ENCODE measurements at regions not wholly inside any gene's neighbourhood (a gene's known extent, or its start where the extent isn't known, plus 50 kb on each side); places are given as distances from the start of the nearest gene placed in this dataset.

DNA sequence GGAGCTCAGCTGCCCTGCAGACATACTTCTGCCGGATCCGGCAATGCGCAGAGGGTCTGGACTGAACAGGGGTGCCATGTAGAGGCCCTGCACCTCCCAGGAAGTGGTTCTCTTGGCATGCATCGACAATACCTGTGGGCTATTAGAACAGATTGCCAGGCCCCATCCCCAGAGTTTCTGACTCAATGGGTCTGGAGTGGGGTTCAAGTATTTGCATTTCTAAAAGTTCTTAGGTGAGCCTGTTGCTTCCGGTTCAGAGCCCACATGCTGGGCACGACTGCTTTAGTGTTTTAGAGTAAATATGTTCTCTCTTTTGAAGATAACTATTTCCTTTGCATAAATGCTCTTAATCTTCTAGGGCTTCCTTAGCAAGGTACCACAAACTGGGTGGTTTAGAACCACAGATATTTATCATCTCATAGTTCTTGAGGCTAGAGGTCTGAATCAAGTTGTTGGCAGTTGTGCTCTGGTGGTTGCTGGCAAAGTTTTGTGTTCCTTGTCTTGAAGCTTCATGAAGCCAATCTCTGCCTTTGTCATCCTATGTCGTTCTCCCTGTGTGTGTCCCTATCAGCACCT lies 435.5 kb downstream of the TCERG1L start:
- H3K4me3 ChIP-seq: no peak overlapping the region
- DNase-seq: no peak
- H3K36me3 ChIP-seq: no peaks in the 10 kb centered on the region
- 76 to 93% (median 78%) methylated on average over 6 to 7 of the region's 7 CpGs for WGBS, 5 donors
- peaks cover 0 to 3% (median 0%) of the 10 kb centered on the region in 7 donors for H3K27me3 ChIP-seq (replicated peaks in 1 of 7)
- H3K27ac ChIP-seq: no peak overlapping the region
- peaks cover 0 to 4% (median 0%) of the 10 kb centered on the region in 8 donors for H3K9me3 ChIP-seq
- H3K4me1 ChIP-seq: no peaks in the 10 kb centered on the region
- no peak for TF ChIP-seq POLR2AphosphoS5 (IDR thresholded peaks at IDR 0.05)
- TF ChIP-seq, protein P1, sequence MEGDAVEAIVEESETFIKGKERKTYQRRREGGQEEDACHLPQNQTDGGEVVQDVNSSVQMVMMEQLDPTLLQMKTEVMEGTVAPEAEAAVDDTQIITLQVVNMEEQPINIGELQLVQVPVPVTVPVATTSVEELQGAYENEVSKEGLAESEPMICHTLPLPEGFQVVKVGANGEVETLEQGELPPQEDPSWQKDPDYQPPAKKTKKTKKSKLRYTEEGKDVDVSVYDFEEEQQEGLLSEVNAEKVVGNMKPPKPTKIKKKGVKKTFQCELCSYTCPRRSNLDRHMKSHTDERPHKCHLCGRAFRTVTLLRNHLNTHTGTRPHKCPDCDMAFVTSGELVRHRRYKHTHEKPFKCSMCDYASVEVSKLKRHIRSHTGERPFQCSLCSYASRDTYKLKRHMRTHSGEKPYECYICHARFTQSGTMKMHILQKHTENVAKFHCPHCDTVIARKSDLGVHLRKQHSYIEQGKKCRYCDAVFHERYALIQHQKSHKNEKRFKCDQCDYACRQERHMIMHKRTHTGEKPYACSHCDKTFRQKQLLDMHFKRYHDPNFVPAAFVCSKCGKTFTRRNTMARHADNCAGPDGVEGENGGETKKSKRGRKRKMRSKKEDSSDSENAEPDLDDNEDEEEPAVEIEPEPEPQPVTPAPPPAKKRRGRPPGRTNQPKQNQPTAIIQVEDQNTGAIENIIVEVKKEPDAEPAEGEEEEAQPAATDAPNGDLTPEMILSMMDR (IDR thresholded peaks at IDR 0.05 in 8 of 11, conservative IDR thresholded peaks at IDR 0.05 in 3 of 11): no peak
- intact Hi-C loops (cut with DNase I; ENCODE audit: low total_unique reads): no loop called here

DNA sequence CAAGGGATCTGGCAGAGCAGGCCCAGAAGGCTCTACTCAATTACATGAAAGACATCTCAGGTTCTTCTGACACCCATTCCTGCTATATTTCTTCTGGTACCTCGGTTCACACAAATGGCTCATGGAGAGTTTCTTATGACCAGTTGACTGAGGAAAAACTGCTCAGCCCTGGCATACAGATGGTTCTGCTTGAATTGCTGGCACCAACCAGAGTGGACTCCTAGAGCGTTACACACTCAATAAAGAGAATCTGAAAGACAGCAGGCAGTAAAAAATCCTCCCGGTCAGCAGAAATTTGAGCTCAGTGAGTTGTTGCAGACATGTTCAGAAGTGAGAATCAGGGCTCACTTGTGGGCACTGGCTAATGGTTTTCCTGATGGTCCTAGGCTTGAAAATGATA lies 434.4 kb downstream of the TCERG1L start:
- Histone ChIP-seq H3K27ac (no peak overlapping the region), H3K4me3 (no peak overlapping the region), H3K4me1 (no peaks in the 10 kb centered on the region), H3K36me3 (no peaks in the 10 kb centered on the region), H3K27me3 (replicated peaks in 1 of 7) (peaks cover 0 to 3% (median 0%) of the 10 kb centered on the region in 7 donors), H3K9me3 (peaks cover 0 to 4% (median 0%) of the 10 kb centered on the region in 8 donors)
- TF ChIP-seq, protein P1 (IDR thresholded peaks at IDR 0.05 in 8 of 11, conservative IDR thresholded peaks at IDR 0.05 in 3 of 11): no peak
- TF ChIP-seq POLR2A (IDR thresholded peaks at IDR 0.05): no peak
- no peak for TF ChIP-seq POLR2AphosphoS5 (IDR thresholded peaks at IDR 0.05)
- no peak for DNase-seq
- intact Hi-C loops (cut with DNase I; ENCODE audit: low total_unique reads): no loop called here
- 73 to 86% (median 81%) methylated on average over 3 of the region's 3 CpGs for WGBS, 5 donors

DNA sequence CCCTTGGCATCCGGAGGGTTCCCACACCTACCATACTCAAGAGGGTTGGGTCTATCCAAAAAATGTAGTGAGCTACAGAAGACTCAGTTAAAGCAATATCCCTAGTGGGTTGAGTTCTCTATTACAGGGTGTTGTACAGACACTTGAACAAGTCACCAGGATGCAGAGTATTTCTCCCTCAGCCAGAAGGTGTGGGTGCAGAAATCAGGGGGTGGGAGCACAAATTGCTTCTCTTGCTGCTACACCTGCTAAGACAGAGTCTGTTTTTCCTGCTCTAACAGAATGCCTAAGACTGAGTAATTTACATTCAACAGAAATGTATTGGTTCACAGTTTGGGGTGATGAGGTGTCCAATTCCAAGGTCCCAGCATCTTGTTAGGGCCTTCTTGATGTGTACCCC lies 433.4 kb downstream of the TCERG1L start:
- TF ChIP-seq POLR2A (IDR thresholded peaks at IDR 0.05) (no peak), POLR2AphosphoS5 (IDR thresholded peaks at IDR 0.05) (no peak)
- TF ChIP-seq, protein P1 (IDR thresholded peaks at IDR 0.05 in 8 of 11, conservative IDR thresholded peaks at IDR 0.05 in 3 of 11): no peak
- Histone ChIP-seq H3K4me1 (no peaks in the 10 kb centered on the region), H3K4me3 (no peak overlapping the region), H3K9me3 (no peaks in the 10 kb centered on the region), H3K36me3 (no peaks in the 10 kb centered on the region), H3K27ac (no peak overlapping the region), H3K27me3 (replicated peaks in 1 of 7) (peaks cover 0 to 3% (median 0%) of the 10 kb centered on the region in 7 donors)
- 82 to 100% (median 91%) methylated on average over 1 of the region's 1 CpG for WGBS, 5 donors
- DNase-seq: no peak
- intact Hi-C loops (cut with DNase I; ENCODE audit: low total_unique reads): no loop called here

DNA sequence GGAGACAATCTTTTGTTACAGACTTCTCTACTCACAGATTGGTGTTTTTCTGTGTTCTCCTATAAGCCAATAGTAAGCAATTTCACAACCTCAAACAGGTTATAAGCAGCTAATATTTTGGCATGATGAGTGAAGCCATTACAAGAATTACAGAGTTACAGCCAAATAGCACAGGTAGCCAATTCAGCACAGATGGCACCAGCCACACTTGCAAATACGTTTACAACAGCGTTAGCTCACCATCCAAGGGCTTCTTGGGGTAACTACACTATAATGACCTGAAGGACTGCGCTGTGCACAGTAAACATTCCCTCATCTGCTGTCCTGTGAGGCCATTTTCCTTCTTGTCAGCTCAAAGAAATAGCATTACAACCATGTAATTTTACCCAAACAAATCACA lies 428.6 kb downstream of the TCERG1L start:
- peaks cover 0 to 16% (median 0%) of the 10 kb centered on the region in 7 donors for H3K27me3 ChIP-seq (replicated peaks in 1 of 7)
- no peak overlapping the region for H3K27ac ChIP-seq
- no peaks in the 10 kb centered on the region for H3K9me3 ChIP-seq
- DNase-seq: no peak
- no peak overlapping the region for H3K4me3 ChIP-seq
- H3K36me3 ChIP-seq: no peaks in the 10 kb centered on the region
- H3K4me1 ChIP-seq: peaks cover 0 to 9% (median 0%) of the 10 kb centered on the region in 6 donors
- 75 to 83% (median 81%) methylated on average over 3 of the region's 3 CpGs for WGBS, 5 donors
- intact Hi-C loops (cut with DNase I; ENCODE audit: low total_unique reads): no loop called here
- TF ChIP-seq POLR2AphosphoS5 (IDR thresholded peaks at IDR 0.05): no peak
- TF ChIP-seq POLR2A (IDR thresholded peaks at IDR 0.05): no peak
